Mesodermal cell (in vitro differentiated cells): ENCODE measurements at regions not wholly inside any gene's neighbourhood (a gene's known extent, or its start where the extent isn't known, plus 50 kb on each side); places are given as distances from the start of the nearest gene placed in this dataset.

Experiments
- H3K27ac ChIP-seq: 2 replicates; pipeline ENCODE4 v1.7.0; 2013; ENCODE audit warnings: mild to moderate bottlenecking, low read depth, low read length, moderate library complexity; ENCODE audit not compliant: severe bottlenecking
- H3K36me3 ChIP-seq: 2 replicates; pipeline ENCODE4 v1.7.1; 2013; ENCODE audit warnings: mild to moderate bottlenecking, low read length, moderate library complexity; ENCODE audit not compliant: control insufficient read depth, insufficient read depth
- H3K4me1 ChIP-seq: one replicate; pipeline ENCODE4 v1.7.1; 2013; ENCODE audit warnings: mild to moderate bottlenecking, low read length; ENCODE audit not compliant: insufficient read depth, control insufficient read depth, poor library complexity, severe bottlenecking
- H3K4me3 ChIP-seq: 2 replicates; pipeline ENCODE4 v1.7.0; 2013; ENCODE audit warnings: low read length, control low read depth, mild to moderate bottlenecking; ENCODE audit not compliant: insufficient read depth, poor library complexity, severe bottlenecking; ENCODE audit errors: extremely low read depth
- H3K9me3 ChIP-seq: 2 replicates; pipeline ENCODE4 v1.7.1; 2013; ENCODE audit warnings: mild to moderate bottlenecking, low read length, moderate library complexity; ENCODE audit not compliant: control insufficient read depth
- WGBS, 2 experiments: methylation state at CpG; one replicate each; pipeline ENCODE4 v1.1.5; 2013; ENCODE audit warnings: missing lambda C conversion rate in 2 of 2; ENCODE audit not compliant: insufficient coverage in 2 of 2; 5-methylcytosine and 5-hydroxymethylcytosine counted together

- H3K36me3 ChIP-seq: no peaks in the 10 kb centered on the region
- no peaks in the 10 kb centered on the region for H3K9me3 ChIP-seq
- no peak overlapping the region for H3K4me3 ChIP-seq
- no peaks in the 10 kb centered on the region for H3K4me1 ChIP-seq
- WGBS, 2 experiments: 64% methylated on average over 1 of the region's 1 CpG; no CpG with 5 or more reads in 1 of the 2 experiments
- no peak overlapping the region for H3K27ac ChIP-seq
Observed at GRCh38 chr7:80403686-80404241, 108.1 kb downstream of the GNAT3 start.

GRCh38 chr7:80401708-80402107 is 110.2 kb downstream of the GNAT3 start:
- WGBS, 2 experiments: no CpG with 5 or more reads among the region's 1 CpG

GRCh38 chr7:80393786-80394185 is 118.1 kb downstream of the GNAT3 start:
- no CpG with 5 or more reads among the region's 2 CpGs for WGBS, 2 experiments
- Histone ChIP-seq H3K9me3 (no peaks in the 10 kb centered on the region), H3K4me1 (no peaks in the 10 kb centered on the region), H3K27ac (no peak overlapping the region), H3K4me3 (no peak overlapping the region), H3K36me3 (no peaks in the 10 kb centered on the region)

More at GRCh38 chr7:80401708-80402107, 110.2 kb downstream of the GNAT3 start:
- Histone ChIP-seq H3K4me3 (no peak overlapping the region), H3K36me3 (no peaks in the 10 kb centered on the region), H3K4me1 (no peaks in the 10 kb centered on the region), H3K27ac (no peak overlapping the region), H3K9me3 (no peaks in the 10 kb centered on the region)

DNA sequence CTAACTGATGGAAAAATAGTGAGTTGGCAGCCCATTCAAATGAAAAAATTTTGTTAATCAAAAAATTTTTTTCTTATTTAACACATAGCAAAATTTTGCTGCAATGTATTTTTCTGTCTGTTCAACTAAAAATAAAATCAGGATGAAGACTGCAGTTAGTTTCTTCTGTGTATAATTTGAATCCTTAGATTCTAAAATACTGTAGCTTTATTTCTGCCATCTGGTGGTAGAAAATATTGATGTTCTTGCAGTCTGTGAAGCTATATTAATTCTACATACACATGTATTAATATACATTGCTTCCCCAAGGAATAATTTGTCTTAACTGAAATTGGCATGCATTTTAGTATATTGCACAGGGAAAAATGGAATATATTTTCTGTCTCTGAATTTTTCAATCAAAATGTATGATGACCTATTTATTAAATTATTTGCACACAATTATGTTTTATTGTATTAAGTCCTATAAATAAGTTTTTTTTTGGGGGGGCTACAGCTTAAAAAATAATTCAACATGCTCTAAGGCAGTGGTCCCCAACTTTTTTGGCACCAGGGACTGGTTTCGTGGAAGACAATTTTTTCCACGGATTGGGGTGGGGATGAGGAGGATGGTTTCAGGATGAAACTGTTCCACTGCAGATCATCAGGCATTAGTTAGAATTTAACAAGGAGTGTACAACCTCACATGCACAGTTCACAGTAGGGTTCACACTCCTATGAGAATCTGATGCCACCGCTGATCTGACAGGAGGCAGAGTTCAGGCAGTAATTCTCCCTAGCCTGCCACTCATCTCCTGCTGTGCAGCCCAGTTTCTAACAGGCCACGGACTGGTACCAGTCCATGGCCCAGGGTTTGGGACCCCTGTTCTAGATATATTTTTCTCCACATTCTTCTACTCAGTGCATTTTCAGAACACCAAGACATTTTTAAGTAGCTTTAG is 119.4 kb downstream of the GNAT3 start:
- no peaks in the 10 kb centered on the region for H3K36me3 ChIP-seq
- no peaks in the 10 kb centered on the region for H3K4me1 ChIP-seq
- H3K4me3 ChIP-seq: no peak overlapping the region
- H3K9me3 ChIP-seq: no peaks in the 10 kb centered on the region
- H3K27ac ChIP-seq: no peak overlapping the region
- 92 to 96% methylated on average over 2 to 4 of the region's 4 CpGs for WGBS, 2 experiments

DNA sequence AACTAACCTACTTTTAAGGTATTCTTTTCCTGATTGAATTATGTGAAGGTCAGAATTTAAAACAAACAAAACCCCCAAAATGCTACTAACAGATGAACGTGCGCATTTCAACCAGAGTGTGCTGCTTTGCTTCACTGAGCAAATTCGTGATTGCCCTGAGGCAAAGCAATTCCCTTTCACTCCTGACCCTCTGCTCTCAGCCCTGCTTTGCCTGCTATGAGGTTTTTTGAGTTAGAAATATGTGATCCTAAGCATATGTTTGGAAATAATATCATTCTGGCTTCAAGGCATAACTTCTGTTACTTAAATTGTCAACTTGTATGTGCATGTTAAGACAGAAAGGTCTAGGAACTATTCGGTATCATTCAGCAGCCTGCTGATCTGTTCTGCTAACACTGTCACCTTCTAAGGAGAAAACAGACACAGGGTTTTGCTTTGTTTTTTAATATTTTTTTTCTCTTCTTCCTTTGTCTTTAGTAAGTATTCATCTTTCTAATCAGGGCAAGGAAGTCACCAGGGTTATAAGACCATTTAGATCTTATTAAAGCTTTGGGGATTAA is 124.2 kb downstream of the GNAT3 start:
- Histone ChIP-seq H3K9me3 (no peaks in the 10 kb centered on the region), H3K4me3 (no peak overlapping the region), H3K36me3 (no peaks in the 10 kb centered on the region), H3K4me1 (no peaks in the 10 kb centered on the region), H3K27ac (no peak overlapping the region)
- WGBS, 2 experiments: 60 to 80% methylated on average over 2 to 3 of the region's 4 CpGs

DNA sequence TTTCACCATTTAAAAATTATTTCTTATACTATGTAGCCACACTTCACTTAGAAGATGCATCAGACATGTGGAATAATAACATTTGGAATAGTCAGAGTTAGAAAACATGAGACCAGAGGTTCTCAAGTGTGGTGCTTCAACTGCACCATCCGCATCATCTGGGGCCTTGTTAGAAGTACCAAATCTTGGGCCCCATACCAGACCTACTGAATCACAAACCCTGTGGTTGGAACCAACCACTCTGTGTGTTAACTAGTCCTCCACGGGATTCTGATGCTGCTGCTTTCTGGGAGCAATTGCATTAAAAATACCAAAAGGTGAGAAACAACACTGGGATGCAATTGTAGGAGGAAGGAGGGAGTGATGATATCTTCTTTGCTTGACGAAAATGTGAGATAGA is 125.2 kb downstream of the GNAT3 start:
- Histone ChIP-seq H3K4me3 (no peak overlapping the region), H3K9me3 (no peaks in the 10 kb centered on the region), H3K27ac (no peak overlapping the region), H3K4me1 (no peaks in the 10 kb centered on the region), H3K36me3 (no peaks in the 10 kb centered on the region)
- 73 to 79% methylated on average over 2 to 3 of the region's 3 CpGs for WGBS, 2 experiments

GRCh38 chr7:80385508-80385907 is 126.4 kb downstream of the GNAT3 start:
- Histone ChIP-seq H3K27ac (no peak overlapping the region), H3K9me3 (no peaks in the 10 kb centered on the region), H3K36me3 (no peaks in the 10 kb centered on the region), H3K4me3 (no peak overlapping the region), H3K4me1 (no peaks in the 10 kb centered on the region)

DNA sequence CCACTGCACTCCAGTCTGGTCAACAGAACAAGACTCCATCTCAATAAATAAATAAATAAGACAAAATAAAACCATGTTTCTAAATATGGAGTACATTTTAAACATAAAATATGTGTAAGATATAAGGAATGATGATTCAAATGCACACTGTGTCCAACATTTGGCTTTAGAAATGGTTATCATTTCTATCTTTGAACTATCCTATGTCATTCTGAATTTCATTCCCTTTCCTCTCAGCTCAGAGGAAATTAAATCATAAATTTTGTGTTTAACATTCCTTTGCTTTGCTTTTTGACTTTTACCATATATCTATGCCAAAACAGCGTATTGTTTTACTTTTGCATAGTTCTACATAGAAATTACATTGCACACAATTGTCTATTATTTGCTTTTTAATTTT is 130.9 kb downstream of the GNAT3 start:
- no peaks in the 10 kb centered on the region for H3K9me3 ChIP-seq
- H3K36me3 ChIP-seq: no peaks in the 10 kb centered on the region
- H3K27ac ChIP-seq: no peak overlapping the region
- no peaks in the 10 kb centered on the region for H3K4me1 ChIP-seq
- no peak overlapping the region for H3K4me3 ChIP-seq
- WGBS, 2 experiments: 100% methylated on average over 1 of the region's 1 CpG; no CpG with 5 or more reads in 1 of the 2 experiments

DNA sequence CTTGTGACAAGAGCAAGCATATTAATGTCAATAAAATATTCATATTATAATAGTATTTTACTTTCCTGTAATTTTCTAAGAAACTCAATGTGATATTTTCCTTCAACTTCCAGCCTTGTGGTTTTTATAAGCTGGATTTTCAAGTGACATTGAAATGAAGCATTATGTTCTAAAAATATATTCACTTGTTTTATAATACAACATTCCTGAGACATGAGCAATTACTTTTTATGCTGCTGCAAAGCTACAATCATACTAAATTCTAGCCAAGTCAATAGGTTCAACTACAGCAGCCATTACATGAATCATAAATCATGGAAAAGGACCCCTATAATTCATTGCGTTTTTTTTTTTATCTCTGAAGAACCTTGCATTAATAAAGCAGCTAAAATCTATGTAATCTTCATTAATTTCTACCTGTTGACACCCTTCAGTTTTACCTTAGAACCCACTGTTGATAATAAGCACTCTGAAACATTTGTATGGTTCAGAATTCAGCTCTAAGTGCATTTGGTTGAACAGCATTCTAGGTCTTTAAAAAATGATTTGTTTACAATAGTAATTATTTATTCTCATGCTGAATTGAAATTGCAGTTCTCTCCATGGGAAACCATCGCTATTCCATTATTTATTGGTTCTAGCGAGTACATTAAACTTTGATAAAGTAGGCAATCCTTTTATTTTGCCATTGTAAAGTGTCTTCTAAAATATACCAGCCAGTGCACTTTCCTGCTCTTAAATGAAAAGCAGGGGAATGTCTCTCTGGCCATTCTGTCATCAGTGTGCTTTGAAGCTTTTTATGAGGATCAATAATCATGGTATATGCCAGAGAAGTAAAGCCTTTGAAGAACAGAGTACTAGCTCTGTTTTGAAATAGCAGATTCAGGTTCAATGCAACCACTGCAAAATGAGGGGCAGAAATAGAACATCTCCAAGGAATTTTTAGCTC is 132.6 kb downstream of the GNAT3 start:
- H3K4me3 ChIP-seq: no peak overlapping the region
- no peaks in the 10 kb centered on the region for H3K9me3 ChIP-seq
- H3K27ac ChIP-seq: no peak overlapping the region
- WGBS, 2 experiments: 88 to 100% methylated on average over 1 of the region's 3 CpGs
- no peaks in the 10 kb centered on the region for H3K36me3 ChIP-seq
- no peaks in the 10 kb centered on the region for H3K4me1 ChIP-seq

DNA sequence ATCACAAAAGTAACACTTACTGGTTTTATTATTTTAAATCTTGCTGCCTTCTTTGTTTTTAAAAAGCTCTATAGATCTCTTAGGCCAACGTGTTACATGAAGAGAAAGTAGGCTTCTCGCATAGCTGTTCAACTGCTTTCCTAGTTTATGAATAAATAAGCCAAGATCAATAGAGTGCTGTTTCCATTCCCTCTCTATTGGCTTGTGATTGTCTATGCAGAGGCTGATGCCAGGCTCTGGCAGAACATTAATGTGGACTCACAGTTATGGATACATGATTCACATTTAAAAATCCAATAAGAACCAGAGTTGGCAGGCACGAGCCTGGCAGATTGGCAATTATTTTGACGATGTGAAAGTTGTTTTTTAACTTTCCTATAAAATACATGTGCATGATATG is 137.5 kb downstream of the GNAT3 start:
- 80 to 100% methylated on average over 1 of the region's 4 CpGs for WGBS, 2 experiments
- no peaks in the 10 kb centered on the region for H3K9me3 ChIP-seq
- no peaks in the 10 kb centered on the region for H3K36me3 ChIP-seq
- no peak overlapping the region for H3K4me3 ChIP-seq
- no peak overlapping the region for H3K27ac ChIP-seq
- peaks cover 7% of the 10 kb centered on the region for H3K4me1 ChIP-seq
